Lower leg skin (tissue), 4 donors: ENCODE measurements at regions not wholly inside any gene's neighbourhood (a gene's known extent, or its start where the extent isn't known, plus 50 kb on each side); places are given as distances from the start of the nearest gene placed in this dataset.

Experiments
- DNase-seq, 2 donors: peaks; one replicate each; pipeline ENCODE4 v3.0.0-alpha.2; 2019; ENCODE audit warnings: low spot score in 2 of 2
- H3K4me3 ChIP-seq: fragments of 200-600 bp; sonication (generic); 2 replicates; pipeline ENCODE4 v1.5.1; 2017; ENCODE audit warnings: mild to moderate bottlenecking, low read depth; ENCODE audit not compliant: poor library complexity, severe bottlenecking
- CTCF ChIP-seq, 3 donors: fragments of 450-650 bp; IDR thresholded peaks; one replicate each; pipeline ENCODE4 v1.5.1; 2016; ENCODE audit warnings: antibody characterized with exemption in 3 of 3, mild to moderate bottlenecking in 3 of 3, moderate library complexity in 2 of 3
- POLR2A ChIP-seq, 2 donors: fragments of 450-650 bp; IDR thresholded peaks; one replicate each; pipeline ENCODE4 v1.6.1; 2016 to 2017; ENCODE audit warnings: antibody characterized with exemption in 2 of 2, mild to moderate bottlenecking in 1 of 2, moderate library complexity in 1 of 2
- WGBS, 2 donors: methylation state at CpG; one replicate each; pipeline ENCODE4 v1.1.5; 2018; 5-methylcytosine and 5-hydroxymethylcytosine counted together
- intact Hi-C: fragments of 100-400 bp; cut with DNase I; formaldehyde crosslinking; loops from one replicate; pipeline ENCODE4 v1.15.0; 2023; ENCODE audit warnings: low total_unique reads

- intact Hi-C loops, result no loop called here
- H3K4me3 ChIP-seq, result no peak overlapping the region
- 82% methylated on average over 6 of the region's 6 CpGs for WGBS, 2 donors
- peak in 1 of 2 donors; percentile 58 for DNase-seq
- TF ChIP-seq CTCF (IDR thresholded peaks at IDR 0.05) (no peak), POLR2A (IDR thresholded peaks at IDR 0.05) (no peak)
Observed at GRCh38 chr11:44381261-44381660, 71.3 kb upstream of the ALX4 start.

- 38 to 49% methylated on average over 6 of the region's 6 CpGs for WGBS, 2 donors
- intact Hi-C loops, result no loop called here
- TF ChIP-seq CTCF (IDR thresholded peaks at IDR 0.05) (no peak), POLR2A (IDR thresholded peaks at IDR 0.05) (no peak)
Observed at GRCh38 chr11:44382118-44382517, 72.2 kb upstream of the ALX4 start.

GRCh38 chr11:44382656-44383240, 72.8 kb upstream of the ALX4 start:
- WGBS, 2 donors, result 76 to 87% methylated on average over 6 of the region's 6 CpGs
- DNase-seq, result peak in 1 of 2 donors; percentile 25
- intact Hi-C loops, result no loop called here
- TF ChIP-seq POLR2A (IDR thresholded peaks at IDR 0.05) (no peak), CTCF (IDR thresholded peaks at IDR 0.05) (no peak)
- no peak overlapping the region for H3K4me3 ChIP-seq

More at GRCh38 chr11:44382118-44382517, 72.2 kb upstream of the ALX4 start:
- DNase-seq, result no peak
- no peak overlapping the region for H3K4me3 ChIP-seq

- peak in 1 of 2 donors; percentile 8 for DNase-seq
- WGBS, 2 donors, result 84 to 89% methylated on average over 1 of the region's 1 CpG
- TF ChIP-seq CTCF (IDR thresholded peaks at IDR 0.05) (no peak), POLR2A (IDR thresholded peaks at IDR 0.05) (no peak)
- intact Hi-C loops, result no loop called here
- H3K4me3 ChIP-seq, result no peak overlapping the region
Observed at GRCh38 chr11:44383246-44383645, 73.3 kb upstream of the ALX4 start.

- TF ChIP-seq CTCF (IDR thresholded peaks at IDR 0.05), result no peak
- no peak for TF ChIP-seq POLR2A (IDR thresholded peaks at IDR 0.05)
- WGBS, 2 donors, result 65 to 68% methylated on average over 4 of the region's 4 CpGs
- intact Hi-C loops, result no loop called here
- DNase-seq, result no peak
- H3K4me3 ChIP-seq, result no peak overlapping the region
Observed at GRCh38 chr11:44387415-44387814, 77.5 kb upstream of the ALX4 start.

- no peak for TF ChIP-seq POLR2A (IDR thresholded peaks at IDR 0.05)
- no peak for TF ChIP-seq CTCF (IDR thresholded peaks at IDR 0.05)
- intact Hi-C loops, result no loop called here
- peak in 1 of 2 donors; percentile 13 for DNase-seq
- WGBS, 2 donors, result 76 to 79% methylated on average over 3 of the region's 3 CpGs
- H3K4me3 ChIP-seq, result no peak overlapping the region
Observed at GRCh38 chr11:44387825-44388224, 77.9 kb upstream of the ALX4 start.
